ENCODE measurements at regions not wholly inside any gene's neighbourhood (a gene's known extent, or its start where the extent isn't known, plus 50 kb on each side); places are given as distances from the start of the nearest gene placed in this dataset.
A peak's percentile ranks its signal among the peaks of the same experiment; 100 is the strongest.

GRCh38 chr5:103889500-103890209, 327.1 kb upstream of the NUDT12 start (continued):
- TF ChIP-seq CTCF (IDR thresholded peaks at IDR 0.05 in 2 of 3, conservative IDR thresholded peaks at IDR 0.05 in 1 of 3; ENCODE audit: borderline replicate concordance in 1 of 3, insufficient read depth in 1 of 3, low read depth in 2 of 3, low read length in 2 of 3) (no peak), SIN3A (IDR thresholded peaks at IDR 0.05; ENCODE audit: low read depth) (no peak), EZH2 (IDR thresholded peaks at IDR 0.05) (no peak), ELF1 (IDR thresholded peaks at IDR 0.05; ENCODE audit: borderline replicate concordance, low read depth) (no peak), SRF (IDR thresholded peaks at IDR 0.05; ENCODE audit: low read depth) (no peak), POLR2A (IDR thresholded peaks at IDR 0.05; ENCODE audit: borderline replicate concordance, extremely low read depth, insufficient read depth, insufficient read length) (no peak), JUND (IDR thresholded peaks at IDR 0.05) (no peak), ZFX (IDR thresholded peaks at IDR 0.05) (no peak), ATF3 (IDR thresholded peaks at IDR 0.05) (no peak), EGR1 (IDR thresholded peaks at IDR 0.05; ENCODE audit: low read depth) (no peak), YY1 (IDR thresholded peaks at IDR 0.05; ENCODE audit: extremely low read depth, insufficient replicate concordance, low read depth, low read length) (no peak)

- H3K79me2 ChIP-seq (ENCODE audit: insufficient read depth, low read length) = no peaks in the 10 kb centered on the region
- no peak overlapping the region for H3K27ac ChIP-seq (ENCODE audit: low read depth, low read length)
- no peaks in the 10 kb centered on the region for H3K4me1 ChIP-seq (ENCODE audit: control insufficient read depth in 1 of 2, insufficient read depth in 2 of 2, low read length in 2 of 2)
- H3K4me2 ChIP-seq (ENCODE audit: low read length) = no peak overlapping the region
- CTCF ChIA-PET = no interaction called here
- no peaks in the 10 kb centered on the region for H3K36me3 ChIP-seq (ENCODE audit: control insufficient read depth in 1 of 2, insufficient read depth in 2 of 2, low read length in 2 of 2)
- no peaks in the 10 kb centered on the region for H3K9me2 ChIP-seq (ENCODE audit: insufficient read depth)
- no peak overlapping the region for H3K4me3 ChIP-seq (replicated peaks in 1 of 2; ENCODE audit: low read depth in 1 of 2, low read length in 2 of 2)
- RAD21 ChIA-PET (ENCODE audit: low non-redundant PET in 1 of 2, low total read pairs in 2 of 2, uncharacterized antibody in 2 of 2, unreplicated experiment in 2 of 2) = no interaction called here
- no peaks in the 10 kb centered on the region for H3K9me3 ChIP-seq (ENCODE audit: control insufficient read depth in 1 of 2, insufficient read depth in 1 of 2, low read depth in 1 of 2, low read length in 2 of 2)
- no peak for TF ChIP-seq RAD21 (IDR thresholded peaks at IDR 0.05; ENCODE audit: low read depth)
- TF ChIP-seq ZBTB33 (IDR thresholded peaks at IDR 0.05; ENCODE audit: extremely low read depth, insufficient replicate concordance, low read length) = no peak
- TF ChIP-seq YY1 (IDR thresholded peaks at IDR 0.05; ENCODE audit: extremely low read depth, insufficient replicate concordance, low read depth, low read length) = no peak
- no peak for TF ChIP-seq EZH2 (IDR thresholded peaks at IDR 0.05)
- no peak for TF ChIP-seq POLR2AphosphoS5 (IDR thresholded peaks at IDR 0.05; ENCODE audit: low read depth, low read length)
- no peak for TF ChIP-seq POLR2A (IDR thresholded peaks at IDR 0.05; ENCODE audit: borderline replicate concordance, extremely low read depth, insufficient read depth, insufficient read length)
- TF ChIP-seq JUND (IDR thresholded peaks at IDR 0.05) = no peak
- no peak for TF ChIP-seq CEBPB (IDR thresholded peaks at IDR 0.05; ENCODE audit: low read depth)
- POLR2A ChIA-PET = no interaction called here
- H4K20me1 ChIP-seq (ENCODE audit: insufficient read depth) = no peaks in the 10 kb centered on the region
- intact Hi-C loops (cut with micrococcal nuclease) = no loop called here
- no peak overlapping the region for H3K9ac ChIP-seq (ENCODE audit: low read length)
- ATAC-seq (no peak), DNase-seq (ENCODE audit: low read depth, low spot score) (no peak)
- H2AFZ ChIP-seq (ENCODE audit: low read depth, low read length, poor library complexity, severe bottlenecking) = peak overlapping the region; percentile 32
- BruUV-seq (replicated peaks) = no TSS peak
- H3K27me3 ChIP-seq (ENCODE audit: insufficient read depth, low read length) = no peaks in the 10 kb centered on the region
These were observed 324.2 kb upstream of the NUDT12 start for GRCh38 chr5:103886826-103887225.

All from HCT116 (cell line).